ENCODE measurements at regions not wholly inside any gene's neighbourhood (a gene's known extent, or its start where the extent isn't known, plus 50 kb on each side); places are given as distances from the start of the nearest gene placed in this dataset.

GRCh38 chr3:72165317-72165716 is 380.4 kb upstream of the PROK2 start:
- Histone ChIP-seq H2BK120ac (replicated peaks; ENCODE audit: low read depth, low read length) (no peak overlapping the region), H2BK20ac (ENCODE audit: low read length) (peak overlapping the region; percentile 49; the same call in 1 of the 2 replicates), H3K79me2 (ENCODE audit: control insufficient read depth in 1 of 2, insufficient read depth in 2 of 2, low read length in 2 of 2) (no peaks in the 10 kb centered on the region), H2BK12ac (ENCODE audit: low read depth, low read length) (0 out of 2 replicates have a peak overlapping the region, but pooled peaks have one; percentile 23), H4K20me1 (replicated peaks in 1 of 2; ENCODE audit: control insufficient read depth in 1 of 2, insufficient read depth in 2 of 2, low read length in 2 of 2) (no peaks in the 10 kb centered on the region), H3K23me2 (ENCODE audit: low read depth, low read length) (no peaks in the 10 kb centered on the region), H4K8ac (ENCODE audit: extremely low read depth, insufficient read depth, low read length) (no peak overlapping the region), H2BK15ac (ENCODE audit: low read length) (no peak overlapping the region), H2AK5ac (ENCODE audit: low read depth, low read length) (no peak overlapping the region), H3K9ac (replicated peaks in 1 of 4; ENCODE audit: extremely low read depth in 1 of 4, low read depth in 3 of 4, low read length in 3 of 4) (no peak overlapping the region), H3K23ac (ENCODE audit: insufficient read length) (no peak overlapping the region), H2AFZ (ENCODE audit: low read length) (no peak overlapping the region), H3K4ac (replicated peaks; ENCODE audit: insufficient read length, low read depth, low read length) (no peak overlapping the region), H3K14ac (ENCODE audit: insufficient read length) (no peak overlapping the region), H3K4me1 (replicated peaks in 1 of 4; ENCODE audit: control insufficient read depth in 3 of 4, insufficient read depth in 4 of 4, low read length in 3 of 4) (no peaks in the 10 kb centered on the region), H3K4me3 (ENCODE audit: extremely low read depth in 1 of 4, insufficient read depth in 2 of 4, low read depth in 3 of 4, low read length in 4 of 4) (no peak overlapping the region), H3K9me3 (ENCODE audit: insufficient read depth in 2 of 2, low read depth in 1 of 2, low read length in 1 of 2) (no peaks in the 10 kb centered on the region), H3K56ac (replicated peaks; ENCODE audit: insufficient read length, low read depth, low read length) (no peak overlapping the region), H3K27ac (ENCODE audit: low read depth, low read length) (no peak overlapping the region), H3K79me1 (ENCODE audit: low read depth, low read length) (no peaks in the 10 kb centered on the region), H3K4me2 (ENCODE audit: insufficient read depth in 1 of 2, low read depth in 2 of 2, low read length in 2 of 2) (no peak overlapping the region), H3K36me3 (ENCODE audit: control insufficient read depth in 2 of 4, insufficient read depth in 4 of 4, low read length in 3 of 4) (no peaks in the 10 kb centered on the region), H4K91ac (replicated peaks; ENCODE audit: insufficient read length, low read length) (no peak overlapping the region), H2BK5ac (ENCODE audit: low read depth, low read length) (no peak overlapping the region), H3K18ac (ENCODE audit: extremely low read depth, low read length) (no peak overlapping the region), H4K5ac (ENCODE audit: insufficient read length, low read depth, low read length) (no peak overlapping the region), H3K27me3 (replicated peaks in 1 of 4; ENCODE audit: control insufficient read depth in 3 of 4, extremely low read depth in 1 of 4, insufficient read depth in 3 of 4, low read length in 3 of 4) (no peaks in the 10 kb centered on the region; a peak in 1 of 7 replicates)
- WGBS, 2 experiments (ENCODE audit: extremely low coverage in 1 of 2, insufficient coverage in 1 of 2, insufficient read length in 1 of 2, insufficient replicate concordance in 2 of 2, low coverage in 1 of 2, low lambda C conversion rate in 2 of 2, missing lambda C conversion rate in 1 of 2): 89% methylated on average over 2 of the region's 2 CpGs; no CpG with 5 or more reads in 1 of the 2 experiments
- FAIRE-seq (no peak), DNase-seq (ENCODE audit: low read depth in 1 of 2, low spot score in 2 of 2) (no peak)
- CTCF ChIA-PET (ENCODE audit: partially characterized antibody): interaction anchor here (0.7 to 1.3 kb wide), 4 partner anchors 90 to 454 kb away, joined by 3 read pairs; no protein-coding TSS in a partner anchor
- TF ChIP-seq ATF3 (IDR thresholded peaks at IDR 0.05; ENCODE audit: insufficient read depth, low read depth, low read length): no peak
- POLR2A ChIA-PET (ENCODE audit: partially characterized antibody): interaction anchor here (0.6 to 1.2 kb wide), 2 partner anchors 10 to 273 kb away, joined by 3 read pairs; no protein-coding TSS in a partner anchor

Data from H1 (cell line).